ENCODE measurements at regions not wholly inside any gene's neighbourhood (a gene's known extent, or its start where the extent isn't known, plus 50 kb on each side); places are given as distances from the start of the nearest gene placed in this dataset.

- TF ChIP-seq CTCF (IDR thresholded peaks at IDR 0.05) (no peak), POLR2A (IDR thresholded peaks at IDR 0.05) (no peak), POLR2AphosphoS5 (IDR thresholded peaks at IDR 0.05) (no peak), EP300 (IDR thresholded peaks at IDR 0.05) (no peak)
These were observed 181.6 kb downstream of the OTOR start for GRCh38 chr20:16929756-16930155.

Measured in stomach (tissue), 4 donors.